ENCODE measurements at regions not wholly inside any gene's neighbourhood (a gene's known extent, or its start where the extent isn't known, plus 50 kb on each side); places are given as distances from the start of the nearest gene placed in this dataset.
A peak's percentile ranks its signal among the peaks of the same experiment; 100 is the strongest.

GRCh38 chr11:69986830-69987229, 91.3 kb upstream of the ANO1 start:
- H3K27me3 Mint-ChIP-seq, result peaks cover 81% of the 10 kb centered on the region
- peaks cover 32% of the 10 kb centered on the region for H3K4me1 Mint-ChIP-seq (ENCODE audit: unreplicated experiment)
- peak overlapping the region; percentile 63 for H3K4me3 Mint-ChIP-seq
- DNase-seq (ENCODE audit: extremely low spot score, unreplicated experiment), result no peak
- no peaks in the 10 kb centered on the region for H3K9me3 Mint-ChIP-seq
- H3K27ac Mint-ChIP-seq, result no peak overlapping the region
- H3K36me3 Mint-ChIP-seq, result no peaks in the 10 kb centered on the region
- no peak for TF ChIP-seq CTCF (conservative IDR thresholded peaks at IDR 0.05)

GRCh38 chr11:69992026-69992425, 86.1 kb upstream of the ANO1 start:
- H3K27ac Mint-ChIP-seq, result no peak overlapping the region
- H3K27me3 Mint-ChIP-seq, result peaks cover 55% of the 10 kb centered on the region
- peaks cover under 1% of the 10 kb centered on the region for H3K4me1 Mint-ChIP-seq (ENCODE audit: unreplicated experiment)
- no peak for DNase-seq (ENCODE audit: extremely low spot score, unreplicated experiment)
- TF ChIP-seq CTCF (conservative IDR thresholded peaks at IDR 0.05), result no peak
- H3K4me3 Mint-ChIP-seq, result no peak overlapping the region
- no peaks in the 10 kb centered on the region for H3K36me3 Mint-ChIP-seq
- H3K9me3 Mint-ChIP-seq, result no peaks in the 10 kb centered on the region

GRCh38 chr11:69992943-69993694, 85.0 kb upstream of the ANO1 start:
- Mint-ChIP-seq H3K4me1 (ENCODE audit: unreplicated experiment) (no peaks in the 10 kb centered on the region), H3K36me3 (no peaks in the 10 kb centered on the region), H3K27me3 (peaks cover 51% of the 10 kb centered on the region), H3K9me3 (no peaks in the 10 kb centered on the region), H3K4me3 (no peak overlapping the region), H3K27ac (peak overlapping the region; percentile 18)
- no peak for DNase-seq (ENCODE audit: extremely low spot score, unreplicated experiment)
- TF ChIP-seq CTCF (conservative IDR thresholded peaks at IDR 0.05), result no peak

GRCh38 chr11:69994810-69995209, 83.3 kb upstream of the ANO1 start:
- Mint-ChIP-seq H3K27ac (no peak overlapping the region), H3K27me3 (peaks cover 39% of the 10 kb centered on the region), H3K4me3 (no peak overlapping the region)

GRCh38 chr11:69995697-69996096, 82.4 kb upstream of the ANO1 start:
- peaks cover 31% of the 10 kb centered on the region for H3K27me3 Mint-ChIP-seq
- no peaks in the 10 kb centered on the region for H3K36me3 Mint-ChIP-seq
- peaks cover 6% of the 10 kb centered on the region for H3K4me1 Mint-ChIP-seq (ENCODE audit: unreplicated experiment)
- DNase-seq (ENCODE audit: extremely low spot score, unreplicated experiment), result no peak
- no peak overlapping the region for H3K27ac Mint-ChIP-seq
- no peaks in the 10 kb centered on the region for H3K9me3 Mint-ChIP-seq
- no peak for TF ChIP-seq CTCF (conservative IDR thresholded peaks at IDR 0.05)
- no peak overlapping the region for H3K4me3 Mint-ChIP-seq

More at GRCh38 chr11:69994810-69995209, 83.3 kb upstream of the ANO1 start:
- Mint-ChIP-seq H3K9me3 (no peaks in the 10 kb centered on the region), H3K4me1 (ENCODE audit: unreplicated experiment) (peaks cover 1% of the 10 kb centered on the region), H3K36me3 (no peaks in the 10 kb centered on the region)
- no peak for DNase-seq (ENCODE audit: extremely low spot score, unreplicated experiment)
- no peak for TF ChIP-seq CTCF (conservative IDR thresholded peaks at IDR 0.05)
